Mesenchymal stem cell (in vitro differentiated cells and primary cell): ENCODE measurements at regions not wholly inside any gene's neighbourhood (a gene's known extent, or its start where the extent isn't known, plus 50 kb on each side); places are given as distances from the start of the nearest gene placed in this dataset.

ENCODE experiments used
- DNase-seq: peaks from one replicate; pipeline ENCODE4 v3.0.0-alpha.2; 2013
- H2AFZ ChIP-seq: one replicate; pipeline ENCODE4 v1.6.1; 2013; ENCODE audit warnings: low read depth, mild to moderate bottlenecking, control low read depth, inconsistent platforms, low read length, moderate library complexity
- H2AK5ac ChIP-seq: 2 replicates; pipeline ENCODE4 v1.6.1; 2013; ENCODE audit warnings: low read length, moderate library complexity, mild to moderate bottlenecking, inconsistent platforms; ENCODE audit not compliant: severe bottlenecking
- H2BK120ac ChIP-seq: one replicate; pipeline ENCODE4 v1.6.1; 2013; ENCODE audit warnings: low read depth, mild to moderate bottlenecking, inconsistent platforms, low read length, moderate library complexity
- H2BK12ac ChIP-seq, 2 experiments: one replicate each; pipeline ENCODE4 v1.6.1; 2013; ENCODE audit warnings: inconsistent platforms in 2 of 2, low read length in 2 of 2, mild to moderate bottlenecking in 2 of 2, moderate library complexity in 2 of 2, control low read depth in 1 of 2
- H2BK15ac ChIP-seq: one replicate; pipeline ENCODE4 v1.6.1; 2013; ENCODE audit warnings: mild to moderate bottlenecking, low read depth, inconsistent platforms; ENCODE audit not compliant: poor library complexity, severe bottlenecking
- H2BK5ac ChIP-seq: 2 replicates; pipeline ENCODE4 v1.6.1; 2013; ENCODE audit warnings: low read depth, mild to moderate bottlenecking, low read length, control low read depth, inconsistent platforms; ENCODE audit not compliant: poor library complexity, severe bottlenecking
- H3K14ac ChIP-seq, 2 experiments: one replicate each; pipeline ENCODE4 v1.6.1; 2013; ENCODE audit warnings: inconsistent platforms in 2 of 2, low read length in 2 of 2, control low read depth in 1 of 2, mild to moderate bottlenecking in 1 of 2, moderate library complexity in 1 of 2
- H3K18ac ChIP-seq, 2 experiments: one replicate each; pipeline ENCODE4 v1.6.1; 2013; ENCODE audit warnings: inconsistent platforms in 2 of 2, low read length in 2 of 2, control low read depth in 1 of 2, low read depth in 1 of 2, mild to moderate bottlenecking in 1 of 2
- H3K23ac ChIP-seq, 2 experiments: one replicate each; pipeline ENCODE4 v1.6.1; 2013; ENCODE audit warnings: inconsistent platforms in 2 of 2, low read length in 2 of 2, mild to moderate bottlenecking in 2 of 2, moderate library complexity in 2 of 2, control low read depth in 1 of 2
- H3K27ac ChIP-seq: 2 replicates; pipeline ENCODE4 v1.5.1; 2013; ENCODE audit warnings: mild to moderate bottlenecking, moderate library complexity, low read length, control low read depth, inconsistent platforms; ENCODE audit not compliant: poor library complexity, severe bottlenecking
- H3K27me3 ChIP-seq, 2 experiments: 2 replicates each; pipeline versions ENCODE4 v1.6.1 to v1.7.0; 2013; ENCODE audit warnings: low read length in 2 of 2, mild to moderate bottlenecking in 2 of 2, moderate library complexity in 2 of 2, control low read depth in 1 of 2, inconsistent platforms in 1 of 2; ENCODE audit not compliant: control insufficient read depth in 1 of 2, insufficient read depth in 1 of 2
- H3K36me3 ChIP-seq, 2 experiments: 2 replicates each; pipeline versions ENCODE4 v1.6.1 to v1.7.0; 2013; ENCODE audit warnings: low read length in 2 of 2, control low read depth in 1 of 2, inconsistent platforms in 1 of 2, low read depth in 1 of 2, mild to moderate bottlenecking in 1 of 2; ENCODE audit not compliant: insufficient read depth in 2 of 2, control insufficient read depth in 1 of 2
- H3K4ac ChIP-seq, 2 experiments: one replicate each; pipeline ENCODE4 v1.6.1; 2013; ENCODE audit warnings: inconsistent platforms in 2 of 2, low read length in 2 of 2, mild to moderate bottlenecking in 2 of 2, moderate library complexity in 2 of 2, control low read depth in 1 of 2, low read depth in 1 of 2
- H3K4me1 ChIP-seq: 2 replicates; pipeline ENCODE4 v1.6.1; 2013; ENCODE audit warnings: low read depth, low read length, control low read depth; ENCODE audit not compliant: control insufficient read depth, insufficient read depth
- H3K4me2 ChIP-seq: 2 replicates; pipeline ENCODE4 v1.6.1; 2013; ENCODE audit warnings: low read length, mild to moderate bottlenecking, inconsistent platforms; ENCODE audit not compliant: poor library complexity, severe bottlenecking
- H3K4me3 ChIP-seq, 2 experiments: 2 replicates each; pipeline versions ENCODE4 v1.5.1 to v1.7.0; 2013; ENCODE audit warnings: low read length in 2 of 2, mild to moderate bottlenecking in 2 of 2, control low read depth in 1 of 2, low read depth in 1 of 2; ENCODE audit not compliant: insufficient read depth in 1 of 2
- H3K79me1 ChIP-seq: replicated peaks from 2 replicates; pipeline ENCODE4 v1.6.1; 2013; ENCODE audit warnings: mild to moderate bottlenecking, control low read depth, low read length, inconsistent platforms; ENCODE audit not compliant: poor library complexity, severe bottlenecking
- H3K9ac ChIP-seq: 2 replicates; pipeline ENCODE4 v1.7.0; 2013; ENCODE audit warnings: mild to moderate bottlenecking, low read length, moderate library complexity
- H3K9me3 ChIP-seq: 2 replicates; pipeline ENCODE4 v1.7.0; 2013; ENCODE audit warnings: mild to moderate bottlenecking, low read length; ENCODE audit not compliant: control insufficient read depth
- H4K8ac ChIP-seq: one replicate; pipeline ENCODE4 v1.6.1; 2013; ENCODE audit warnings: inconsistent platforms, mild to moderate bottlenecking, low read length, moderate library complexity
- H4K91ac ChIP-seq: one replicate; pipeline ENCODE4 v1.6.1; 2013; ENCODE audit warnings: mild to moderate bottlenecking, low read length, inconsistent platforms
- WGBS: methylation state at CpG from one replicate; pipeline ENCODE4 v1.1.7; 2013; ENCODE audit warnings: mixed read lengths; 5-methylcytosine and 5-hydroxymethylcytosine counted together

DNA sequence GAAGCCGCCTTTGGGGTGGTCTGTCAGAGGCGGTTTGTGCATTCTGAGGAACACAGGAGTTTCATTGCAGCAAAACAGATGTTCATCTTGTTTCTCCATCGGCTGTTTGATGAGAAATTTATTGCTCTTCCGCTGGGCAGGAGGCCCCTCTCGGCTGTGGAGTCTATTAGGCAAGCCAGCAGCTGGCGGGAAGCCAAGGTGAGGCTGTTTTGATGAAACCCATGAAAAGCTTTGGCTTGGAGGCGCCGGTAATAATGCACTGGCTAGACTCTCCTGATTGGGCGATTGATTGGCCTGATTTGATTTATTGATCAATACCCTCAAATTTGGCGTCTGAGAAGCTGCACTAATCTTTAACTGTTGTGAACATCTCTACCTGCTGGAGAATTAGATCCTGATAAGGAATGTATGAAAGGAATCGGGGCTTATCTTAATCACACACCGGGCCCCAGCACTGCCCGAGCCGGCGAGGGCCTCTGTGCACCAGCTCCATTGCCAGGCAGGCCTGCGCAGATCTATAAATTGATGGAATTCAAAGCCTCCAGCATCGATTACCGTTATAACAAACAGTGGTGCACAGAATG is 187.7 kb downstream of the PHETA1 start:
- Histone ChIP-seq H2AFZ (no peak overlapping the region), H3K27me3 (peaks cover 10 to 66% of the 10 kb centered on the region in 2 experiments), H3K79me1 (no peaks in the 10 kb centered on the region), H2BK5ac (no peak overlapping the region), H2BK120ac (no peak overlapping the region), H3K18ac (no peak overlapping the region), H3K14ac (no peak overlapping the region), H3K27ac (no peak overlapping the region), H2BK15ac (no peak overlapping the region), H3K4me2 (no peak overlapping the region), H3K4me3 (no peak overlapping the region), H3K4ac (no peak overlapping the region), H2AK5ac (no peak overlapping the region), H2BK12ac (no peak overlapping the region), H4K8ac (no peak overlapping the region), H3K4me1 (no peaks in the 10 kb centered on the region), H3K9me3 (no peaks in the 10 kb centered on the region), H4K91ac (no peak overlapping the region), H3K9ac (no peak overlapping the region), H3K23ac (no peak overlapping the region), H3K36me3 (no peaks in the 10 kb centered on the region)
- WGBS = 70% methylated on average over 18 of the region's 18 CpGs
- no peak for DNase-seq

DNA sequence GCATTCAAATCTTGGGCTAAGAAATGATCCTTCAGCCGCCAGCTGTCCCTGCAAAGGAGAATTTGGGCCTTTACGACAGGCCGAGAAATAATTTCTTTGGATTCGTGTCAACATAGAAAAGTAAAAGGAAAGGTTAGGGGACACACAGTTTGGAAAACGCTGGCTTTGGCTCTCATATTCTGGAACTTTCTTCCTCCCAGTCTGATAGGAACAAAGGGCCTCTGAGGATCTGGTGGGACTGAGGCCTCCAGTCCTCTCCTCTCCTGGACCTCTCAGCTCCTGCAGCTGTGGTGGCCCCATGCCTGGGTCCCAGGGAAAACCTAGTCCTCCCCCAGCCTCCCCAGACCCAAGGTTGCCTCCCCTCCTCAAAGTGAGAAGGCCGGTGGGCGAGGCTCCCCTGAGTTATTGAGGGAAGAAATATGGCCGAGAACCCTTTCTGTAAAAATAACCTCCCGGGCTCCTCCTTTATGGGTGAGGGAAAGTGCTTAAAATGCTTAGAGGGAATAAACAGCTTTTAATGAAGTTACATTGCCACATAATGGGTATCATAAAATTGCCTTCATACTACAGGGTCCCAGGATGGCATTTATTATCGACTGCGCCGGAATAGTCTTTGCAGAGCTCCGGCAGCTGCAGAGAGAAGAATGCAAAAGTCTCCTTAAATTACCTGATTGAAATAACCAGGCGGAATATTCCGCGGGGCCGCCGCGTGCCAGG is 188.3 kb downstream of the PHETA1 start:
- Histone ChIP-seq H3K79me1 (no peaks in the 10 kb centered on the region), H3K9ac (no peak overlapping the region), H3K18ac (no peak overlapping the region), H3K14ac (no peak overlapping the region), H3K36me3 (no peaks in the 10 kb centered on the region), H2BK120ac (no peak overlapping the region), H3K23ac (no peak overlapping the region), H2BK15ac (no peak overlapping the region), H2BK12ac (no peak overlapping the region), H4K91ac (no peak overlapping the region), H3K4ac (no peak overlapping the region), H2AK5ac (no peak overlapping the region), H3K4me3 (no peak overlapping the region), H3K27ac (no peak overlapping the region), H4K8ac (no peak overlapping the region), H3K27me3 (peaks cover 10 to 72% of the 10 kb centered on the region in 2 experiments), H2AFZ (no peak overlapping the region), H2BK5ac (no peak overlapping the region), H3K4me2 (no peak overlapping the region), H3K9me3 (no peaks in the 10 kb centered on the region), H3K4me1 (no peaks in the 10 kb centered on the region)
- no peak for DNase-seq
- WGBS = 88% methylated on average over 17 of the region's 19 CpGs

DNA sequence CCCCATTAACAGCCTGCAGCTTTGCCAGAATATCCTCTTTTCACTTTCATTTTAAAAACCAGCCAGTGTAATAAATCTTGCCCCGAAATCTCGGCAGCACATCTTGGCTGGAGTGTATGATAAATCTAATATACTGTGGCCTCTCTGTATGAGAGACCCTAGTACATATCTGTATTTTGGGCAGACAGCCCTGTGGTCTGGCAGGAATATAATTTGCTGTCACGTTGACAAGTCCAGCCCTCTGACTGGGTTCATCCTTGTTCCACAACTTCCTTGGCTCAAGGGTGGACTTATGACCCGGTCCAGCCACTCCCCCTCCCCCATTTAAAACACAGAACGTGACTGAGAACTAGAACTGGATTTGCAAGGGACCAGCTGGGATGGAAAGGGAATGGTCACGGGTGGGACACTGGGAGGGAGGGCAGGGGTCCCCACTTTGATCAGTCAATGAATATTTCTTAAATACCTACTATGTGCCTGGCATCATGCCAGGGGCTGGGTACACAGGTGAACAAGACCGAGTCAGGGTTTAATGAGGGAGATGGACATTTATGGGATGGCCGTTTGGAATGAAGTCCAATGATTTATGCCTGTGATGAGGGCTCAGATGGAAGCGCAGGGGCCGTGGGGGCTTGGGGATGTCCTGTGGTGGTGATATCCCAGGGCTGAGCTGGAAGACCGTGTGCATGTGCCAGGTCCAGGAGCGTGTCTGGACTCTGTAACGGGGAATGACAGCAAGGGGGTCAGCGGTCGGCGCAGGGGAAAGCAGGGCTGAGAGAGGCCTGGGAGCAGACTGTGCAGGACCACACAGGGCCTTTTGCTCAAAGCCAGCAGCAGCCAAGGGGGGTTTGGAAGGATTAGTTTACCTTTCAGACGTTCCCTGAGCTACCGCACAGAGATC is 190.5 kb downstream of the PHETA1 start:
- H3K4me3 ChIP-seq = no peak overlapping the region
- no peak overlapping the region for H3K23ac ChIP-seq
- H3K79me1 ChIP-seq = no peaks in the 10 kb centered on the region
- no peak overlapping the region for H2AK5ac ChIP-seq
- no peak overlapping the region for H3K18ac ChIP-seq
- H3K9me3 ChIP-seq = no peaks in the 10 kb centered on the region
- no peak overlapping the region for H2AFZ ChIP-seq
- no peak for DNase-seq
- H3K27me3 ChIP-seq = peaks cover 10 to 86% of the 10 kb centered on the region in 2 experiments
- WGBS = 45% methylated on average over 17 of the region's 18 CpGs
- no peak overlapping the region for H4K8ac ChIP-seq
- no peak overlapping the region for H2BK5ac ChIP-seq
- H4K91ac ChIP-seq = no peak overlapping the region
- no peak overlapping the region for H2BK120ac ChIP-seq
- no peak overlapping the region for H3K9ac ChIP-seq
- no peak overlapping the region for H2BK12ac ChIP-seq
- H3K36me3 ChIP-seq = no peaks in the 10 kb centered on the region
- no peak overlapping the region for H3K14ac ChIP-seq
- H3K4me1 ChIP-seq = no peaks in the 10 kb centered on the region
- H2BK15ac ChIP-seq = no peak overlapping the region
- no peak overlapping the region for H3K4me2 ChIP-seq
- no peak overlapping the region for H3K4ac ChIP-seq
- H3K27ac ChIP-seq = no peak overlapping the region
